GM12878 (cell line): ENCODE measurements at regions not wholly inside any gene's neighbourhood (a gene's known extent, or its start where the extent isn't known, plus 50 kb on each side); places are given as distances from the start of the nearest gene placed in this dataset.

Experiments
- ATAC-seq: fragments of 200-7000 bp; cut with Tn5 transposase; 3 replicates; pipeline ENCODE4 v1.9.1; 2020; ENCODE audit warnings: mild to moderate bottlenecking, moderate library complexity
- BruUV-seq: library from RNA; stranded (reverse); fragments of 400-500 nt; replicated peaks from 2 replicates; lab custom pipeline; 2021; lab: Mats Ljungman, UMichigan
- CTCF ChIA-PET: fragments of 300-600 bp; sonication (Branson Sonifier 250); formaldehyde crosslinking; extraction: SDS; loops from one replicate; lab custom pipeline; 2021; ENCODE audit warnings: inconsistent platforms; lab: Yijun Ruan, JAX
- POLR2A ChIA-PET: fragments of 350-600 bp; formaldehyde crosslinking; extraction: SDS; loops from one replicate; lab custom pipeline; 2021; ENCODE audit warnings: inconsistent platforms; lab: Charles Lee
- RAD21 ChIA-PET: fragments of 300-600 bp; sonication (Branson Sonifier 250); formaldehyde crosslinking; loops from one replicate; lab custom pipeline; 2023; ENCODE audit warnings: antibody characterized with exemption; ENCODE audit not compliant: unreplicated experiment; lab: Charles Lee
- SMC1A ChIA-PET: fragments of 300-600 bp; sonication (Branson Sonifier 250); formaldehyde crosslinking; loops from one replicate; lab custom pipeline; 2023; ENCODE audit not compliant: unreplicated experiment, uncharacterized antibody; lab: Charles Lee
- DNase-seq: peaks from one replicate; pipeline ENCODE4 v3.0.0-alpha.2; 2011; ENCODE audit warnings: low read depth, low spot score
- FAIRE-seq: peaks from 3 replicates; lab custom pipeline; 2011; peaks lifted over from hg19 to GRCh38; lab: Jason Lieb, UNC
- H2AFZ ChIP-seq: 2 replicates; pipeline ENCODE4 v1.6.0; 2011; ENCODE audit warnings: low read depth, low read length, control low read depth; ENCODE audit not compliant: control insufficient read depth
- H3K27ac ChIP-seq: 2 replicates; pipeline ENCODE4 v1.5.1; 2011; ENCODE audit warnings: control low read depth; ENCODE audit not compliant: control insufficient read depth, insufficient read depth
- H3K27me3 ChIP-seq, 2 experiments: replicated peaks in 1 of 2; 2 replicates each; pipeline versions ENCODE4 v1.6.0 to v1.6.1; 2011; ENCODE audit warnings: low read length in 1 of 2; ENCODE audit not compliant: control insufficient read depth in 2 of 2, insufficient read depth in 2 of 2
- H3K36me3 ChIP-seq, 2 experiments: 2 replicates each; pipeline ENCODE4 v1.5.1; 2011; ENCODE audit warnings: low read length in 1 of 2; ENCODE audit not compliant: control insufficient read depth in 2 of 2, insufficient read depth in 2 of 2
- H3K4me1 ChIP-seq: 2 replicates; pipeline ENCODE4 v1.6.1; 2011; ENCODE audit warnings: mild to moderate bottlenecking, low read length, moderate library complexity, mixed read lengths; ENCODE audit not compliant: control insufficient read depth, insufficient read depth
- H3K4me2 ChIP-seq: 2 replicates; pipeline ENCODE4 v1.6.0; 2011; ENCODE audit warnings: control low read depth; ENCODE audit not compliant: control insufficient read depth, insufficient read depth
- H3K4me3 ChIP-seq: fragments of 200-600 bp; sonication (generic); 2 replicates; pipeline ENCODE4 v1.5.1; 2016
- H3K79me2 ChIP-seq: 2 replicates; pipeline ENCODE4 v1.6.0; 2011; ENCODE audit warnings: low read length; ENCODE audit not compliant: control insufficient read depth, insufficient read depth
- H3K9ac ChIP-seq: 2 replicates; pipeline ENCODE4 v1.8.0; 2011; ENCODE audit warnings: low read length, control low read depth, mixed read lengths; ENCODE audit not compliant: control insufficient read depth, insufficient read depth
- H3K9me3 ChIP-seq: replicated peaks from 3 replicates; pipeline ENCODE4 v1.5.1; 2011; ENCODE audit warnings: mild to moderate bottlenecking, low read length; ENCODE audit not compliant: control insufficient read depth, insufficient read depth
- H4K20me1 ChIP-seq: 2 replicates; pipeline ENCODE4 v1.6.0; 2011; ENCODE audit not compliant: control insufficient read depth, insufficient read depth
- CBX5 ChIP-seq: sonication (generic); IDR thresholded peaks from 2 replicates; pipeline ENCODE4 v1.6.1; 2016; ENCODE audit warnings: low read depth, moderate library complexity, mild to moderate bottlenecking, inconsistent platforms
- CHD4 ChIP-seq: fragments of 200-600 bp; sonication (generic); IDR thresholded peaks from 2 replicates; pipeline ENCODE4 v1.6.1; 2016; ENCODE audit warnings: mild to moderate bottlenecking
- FOXM1 ChIP-seq: IDR thresholded peaks from 2 replicates; pipeline ENCODE4 v1.6.1; 2012; ENCODE audit warnings: low read depth, mild to moderate bottlenecking, inconsistent platforms, low read length, moderate library complexity
- HCFC1 ChIP-seq: fragments of 150-350 bp; IDR thresholded peaks from 2 replicates; pipeline ENCODE4 v1.6.1; 2014; ENCODE audit warnings: low read length
- IKZF2 ChIP-seq, 2 experiments: fragments of 450-650 bp; IDR thresholded peaks; 2 replicates each; pipeline ENCODE4 v1.6.1; 2017; ENCODE audit warnings: mild to moderate bottlenecking in 2 of 2, moderate library complexity in 2 of 2
- LARP7 ChIP-seq: fragments of 450-650 bp; IDR thresholded peaks from 2 replicates; pipeline ENCODE4 v1.6.1; 2017; ENCODE audit warnings: mild to moderate bottlenecking
- MEF2A ChIP-seq: IDR thresholded peaks from 2 replicates; pipeline ENCODE4 v1.6.1; 2011; ENCODE audit warnings: low read depth, mild to moderate bottlenecking, low read length, moderate library complexity; ENCODE audit not compliant: insufficient read depth
- MYB ChIP-seq: fragments of 150-350 bp; IDR thresholded peaks from 2 replicates; pipeline ENCODE4 v1.6.1; 2014; ENCODE audit warnings: mild to moderate bottlenecking, low read depth, low read length, borderline replicate concordance
- NBN ChIP-seq: fragments of 450-650 bp; IDR thresholded peaks from 2 replicates; pipeline ENCODE4 v1.6.1; 2016
- NFIC ChIP-seq: IDR thresholded peaks from 2 replicates; pipeline ENCODE4 v1.6.1; 2012; ENCODE audit warnings: low read depth, mild to moderate bottlenecking, inconsistent platforms, low read length, moderate library complexity
- PAX8 ChIP-seq: fragments of 450-650 bp; IDR thresholded peaks from 2 replicates; pipeline ENCODE4 v1.6.1; 2017; ENCODE audit warnings: mild to moderate bottlenecking, moderate library complexity
- POLR2AphosphoS2 ChIP-seq: IDR thresholded peaks from 2 replicates; pipeline ENCODE4 v1.6.1; 2011; ENCODE audit warnings: low read depth, mild to moderate bottlenecking, low read length, improper control_type of control experiment, moderate library complexity
- RFX5 ChIP-seq: IDR thresholded peaks from 2 replicates; pipeline ENCODE4 v1.6.1; 2011; ENCODE audit warnings: low read depth, low read length, improper control_type of control experiment
- SIN3A ChIP-seq: IDR thresholded peaks from 2 replicates; pipeline ENCODE4 v1.6.1; 2012; ENCODE audit warnings: low read depth, low read length, improper control_type of control experiment
- TBL1XR1 ChIP-seq: IDR thresholded peaks from 2 replicates; pipeline ENCODE4 v1.6.1; 2012; ENCODE audit warnings: low read depth, low read length, improper control_type of control experiment
- TCF3 ChIP-seq: IDR thresholded peaks from 2 replicates; pipeline ENCODE4 v1.6.1; 2012; ENCODE audit warnings: low read depth, mild to moderate bottlenecking, low read length, borderline replicate concordance; ENCODE audit not compliant: insufficient read depth
- WRNIP1 ChIP-seq: IDR thresholded peaks from 2 replicates; pipeline ENCODE4 v1.6.1; 2011; ENCODE audit warnings: low read depth, low read length, improper control_type of control experiment, borderline replicate concordance
- YY1 ChIP-seq: IDR thresholded peaks from 2 replicates; pipeline ENCODE4 v1.6.1; 2011; ENCODE audit warnings: low read depth, mild to moderate bottlenecking, low read length
- ZNF687 ChIP-seq: fragments of 450-650 bp; IDR thresholded peaks from 2 replicates; pipeline ENCODE4 v1.6.1; 2017; ENCODE audit warnings: mild to moderate bottlenecking, moderate library complexity
- WGBS: methylation state at CpG from one replicate; pipeline ENCODE4 v1.1.6; 2016; ENCODE audit warnings: low lambda C conversion rate; ENCODE audit not compliant: insufficient replicate concordance, insufficient coverage; ENCODE audit errors: missing lambda C conversion rate; 5-methylcytosine and 5-hydroxymethylcytosine counted together
- in situ Hi-C: fragments of 300-500 bp; cut with MboI; formaldehyde crosslinking; loops from 9 replicates; pipeline ENCODE4 v1.14.3; 2018; ENCODE audit warnings: mixed read lengths
- intact Hi-C: fragments of 100-400 bp; cut with micrococcal nuclease; formaldehyde crosslinking; loops from one replicate; pipeline ENCODE4 v1.14.2; 2022; ENCODE audit not compliant: unreplicated experiment

GRCh38 chr15:85956532-85957275, 123.0 kb upstream of the AGBL1 start:
- H3K9me3 ChIP-seq, result no peaks in the 10 kb centered on the region
- no peak overlapping the region for H3K27ac ChIP-seq
- CTCF ChIA-PET, result no interaction called here
- no peaks in the 10 kb centered on the region for H4K20me1 ChIP-seq
- H3K36me3 ChIP-seq, result no peaks in the 10 kb centered on the region
- POLR2A ChIA-PET, result no interaction called here
- SMC1A ChIA-PET, result no interaction called here
- FAIRE-seq, result peak; percentile 47
- no peak overlapping the region for H2AFZ ChIP-seq
- H3K4me1 ChIP-seq, result peaks cover 15% of the 10 kb centered on the region; the same call in 1 of the 2 replicates
- RAD21 ChIA-PET, result no interaction called here
- TF ChIP-seq PAX8, result no peak
- no peak for TF ChIP-seq MEF2A
- TF ChIP-seq TCF3, result no peak
- no peak for TF ChIP-seq TBL1XR1
- TF ChIP-seq NBN, result no peak
- TF ChIP-seq CBX5, result no peak
- no peak for TF ChIP-seq WRNIP1
- TF ChIP-seq HCFC1, result no peak
- no peak for TF ChIP-seq CHD4
- no peak for TF ChIP-seq RFX5
- TF ChIP-seq IKZF2 (IDR thresholded peaks at IDR 0.05), result no peak
- no peak for TF ChIP-seq YY1
- TF ChIP-seq MYB, result no peak
- no peak for TF ChIP-seq POLR2AphosphoS2
- no peak for TF ChIP-seq FOXM1
- TF ChIP-seq NFIC, result no peak
- no peak for TF ChIP-seq LARP7
- TF ChIP-seq SIN3A, result no peak
- TF ChIP-seq ZNF687, result no peak
- TF ChIP-seq, all 136 proteins: peak for 0
- Histone ChIP-seq H3K4me3 (no peak overlapping the region), H3K27me3 (no peaks in the 10 kb centered on the region; a peak in 1 of 4 replicates), H3K79me2 (no peaks in the 10 kb centered on the region), H3K4me2 (no peak overlapping the region), H3K9ac (no peak overlapping the region)
- no TSS peak for BruUV-seq
- intact Hi-C loops (no loop called here), in situ Hi-C loops (no loop called here)
- ATAC-seq (no peak), DNase-seq (no peak)
- WGBS, result 65% methylated on average over 2 of the region's 2 CpGs
